ENCODE measurements at regions not wholly inside any gene's neighbourhood (a gene's known extent, or its start where the extent isn't known, plus 50 kb on each side); places are given as distances from the start of the nearest gene placed in this dataset.

DNA sequence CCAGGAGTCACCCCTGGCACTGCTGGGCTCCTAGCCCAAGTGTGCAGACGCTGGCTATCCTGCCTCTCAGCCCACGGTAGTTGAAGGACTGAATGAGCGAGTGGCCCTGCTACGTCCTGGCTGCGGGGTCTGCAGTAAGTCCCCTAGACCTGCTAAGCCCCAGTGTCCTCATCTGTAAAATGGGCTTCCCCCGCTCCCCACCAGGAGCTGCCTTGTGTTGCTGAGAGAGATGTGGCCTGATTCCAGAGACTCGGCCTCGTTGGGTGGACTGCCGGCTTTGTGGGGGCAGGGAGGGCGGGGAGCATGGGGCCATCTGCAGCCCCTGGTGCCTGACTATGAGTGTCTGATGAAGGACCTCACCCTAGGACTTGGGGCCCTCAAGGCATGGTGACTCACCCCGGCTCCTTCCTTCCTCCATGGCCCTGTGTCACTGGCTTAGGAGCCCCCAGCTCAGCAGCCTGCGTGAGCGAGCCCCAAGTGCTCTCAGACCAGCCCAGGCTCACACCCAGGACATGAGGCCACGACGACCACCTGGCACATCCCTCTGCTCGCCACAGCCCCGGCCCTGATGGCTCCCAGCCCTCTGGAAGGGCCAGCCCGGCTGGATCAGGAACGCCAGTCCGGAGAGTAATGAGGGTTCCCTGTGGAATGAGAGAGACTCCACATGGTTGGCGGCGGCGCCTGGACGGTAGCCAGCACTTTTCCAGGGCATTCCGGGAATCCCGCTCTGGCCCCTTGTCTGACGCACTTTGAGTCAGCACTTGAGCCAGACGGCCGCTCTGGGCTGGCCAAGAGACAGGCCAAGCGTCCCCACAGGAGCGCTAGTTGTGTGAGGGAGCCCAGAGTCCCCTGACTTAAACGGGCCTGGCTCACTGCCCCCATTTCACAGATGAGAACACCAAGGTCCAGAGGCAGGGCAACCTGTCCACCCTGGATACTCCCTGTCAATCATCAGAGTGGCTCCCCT lies 50.5 kb upstream of the SHISAL1 start:
- H3K27me3 ChIP-seq (replicated peaks in 1 of 2; ENCODE audit: control insufficient read depth in 2 of 2, insufficient read depth in 2 of 2, low read length in 1 of 2), result peaks cover 3% of the 10 kb centered on the region in 2 experiments; a peak in 3 of 4 replicates
- in situ Hi-C loops (cut with MboI), result loop anchor here (25.0 kb wide), 1 partner anchor 524 kb away; no protein-coding TSS in a partner anchor
- intact Hi-C loops (cut with micrococcal nuclease; ENCODE audit: unreplicated experiment), result no loop called here
- no peaks in the 10 kb centered on the region for H3K9me3 ChIP-seq (replicated peaks; ENCODE audit: control insufficient read depth, insufficient read depth, low read length)
- TF ChIP-seq MEF2B (IDR thresholded peaks at IDR 0.05; ENCODE audit: partially characterized antibody, poor library complexity, severe bottlenecking) (no peak), SREBF1 (IDR thresholded peaks at IDR 0.05; ENCODE audit: low read length) (no peak), IKZF2 (IDR thresholded peaks at IDR 0.05) (no peak), EP300 (IDR thresholded peaks at IDR 0.05; ENCODE audit: borderline replicate concordance in 1 of 2, control insufficient read depth in 1 of 2, low read depth in 2 of 2, low read length in 2 of 2) (no peak)
- TF ChIP-seq, protein P1, sequence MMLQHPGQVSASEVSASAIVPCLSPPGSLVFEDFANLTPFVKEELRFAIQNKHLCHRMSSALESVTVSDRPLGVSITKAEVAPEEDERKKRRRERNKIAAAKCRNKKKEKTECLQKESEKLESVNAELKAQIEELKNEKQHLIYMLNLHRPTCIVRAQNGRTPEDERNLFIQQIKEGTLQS (IDR thresholded peaks at IDR 0.05; ENCODE audit: borderline replicate concordance, extremely low read depth, low read depth, low read length), result no peak
- no peaks in the 10 kb centered on the region for H3K79me2 ChIP-seq (ENCODE audit: control insufficient read depth, insufficient read depth, low read length)
- no peak overlapping the region for H3K9ac ChIP-seq (ENCODE audit: control insufficient read depth, insufficient read depth, low read length)
- 46% methylated on average over 32 of the region's 32 CpGs for WGBS (ENCODE audit: insufficient coverage, insufficient replicate concordance, low lambda C conversion rate, missing lambda C conversion rate)
- no peak overlapping the region for H2AFZ ChIP-seq (ENCODE audit: control insufficient read depth, low read depth, low read length)
- no TSS peak for BruUV-seq (replicated peaks)
- DNase-seq (ENCODE audit: low read depth, low spot score) (no peak), FAIRE-seq (no peak), ATAC-seq (no peak)
- no peaks in the 10 kb centered on the region for H3K36me3 ChIP-seq (ENCODE audit: control insufficient read depth in 2 of 2, insufficient read depth in 2 of 2, low read length in 1 of 2)
- H3K4me3 ChIP-seq, result no peak overlapping the region
- H3K4me2 ChIP-seq (ENCODE audit: control insufficient read depth, insufficient read depth), result no peak overlapping the region
- no peaks in the 10 kb centered on the region for H3K4me1 ChIP-seq (ENCODE audit: control insufficient read depth, insufficient read depth, low read length)
- ChIA-PET RAD21 (ENCODE audit: unreplicated experiment) (no interaction called here), POLR2A (no interaction called here), SMC1A (ENCODE audit: uncharacterized antibody, unreplicated experiment) (no interaction called here), CTCF (no interaction called here)
- no peaks in the 10 kb centered on the region for H4K20me1 ChIP-seq (ENCODE audit: control insufficient read depth, insufficient read depth)
- no peak overlapping the region for H3K27ac ChIP-seq (ENCODE audit: control insufficient read depth, insufficient read depth)

All from GM12878 (cell line).